ENCODE measurements at regions not wholly inside any gene's neighbourhood (a gene's known extent, or its start where the extent isn't known, plus 50 kb on each side); places are given as distances from the start of the nearest gene placed in this dataset.

GRCh38 chr1:14181191-14181795, 417.2 kb upstream of the KAZN start:
- Mint-ChIP-seq H3K4me1 (ENCODE audit: low read depth) (peaks cover 14% of the 10 kb centered on the region), H3K36me3 (ENCODE audit: low read depth) (no peaks in the 10 kb centered on the region), H3K27ac (no peak overlapping the region), H3K4me3 (no peak overlapping the region), H3K27me3 (ENCODE audit: low read depth) (peaks cover 22% of the 10 kb centered on the region), H3K9me3 (no peaks in the 10 kb centered on the region)
- CTCF ChIA-PET, result no interaction called here
- DNase-seq, result no peak
- intact Hi-C loops (cut with micrococcal nuclease), result no loop called here

- Mint-ChIP-seq H3K27me3 (ENCODE audit: low read depth) (peaks cover 24% of the 10 kb centered on the region), H3K4me3 (no peak overlapping the region)
- intact Hi-C loops (cut with micrococcal nuclease), result no loop called here
These were observed 415.6 kb upstream of the KAZN start for GRCh38 chr1:14182856-14183255.

GRCh38 chr1:14183329-14183728, 415.2 kb upstream of the KAZN start:
- H3K36me3 Mint-ChIP-seq (ENCODE audit: low read depth), result no peaks in the 10 kb centered on the region
- no peak overlapping the region for H3K4me3 Mint-ChIP-seq
- DNase-seq, result no peak
- H3K27ac Mint-ChIP-seq, result no peak overlapping the region
- intact Hi-C loops (cut with micrococcal nuclease), result no loop called here
- peaks cover 22% of the 10 kb centered on the region for H3K27me3 Mint-ChIP-seq (ENCODE audit: low read depth)
- peaks cover 14% of the 10 kb centered on the region for H3K4me1 Mint-ChIP-seq (ENCODE audit: low read depth)
- CTCF ChIA-PET, result no interaction called here
- no peaks in the 10 kb centered on the region for H3K9me3 Mint-ChIP-seq

More at GRCh38 chr1:14182856-14183255, 415.6 kb upstream of the KAZN start:
- Mint-ChIP-seq H3K36me3 (ENCODE audit: low read depth) (no peaks in the 10 kb centered on the region), H3K4me1 (ENCODE audit: low read depth) (peaks cover 14% of the 10 kb centered on the region), H3K27ac (no peak overlapping the region), H3K9me3 (no peaks in the 10 kb centered on the region)
- no peak for DNase-seq
- CTCF ChIA-PET, result no interaction called here

- Mint-ChIP-seq H3K4me3 (no peak overlapping the region), H3K27ac (no peak overlapping the region), H3K27me3 (ENCODE audit: low read depth) (peaks cover 20% of the 10 kb centered on the region), H3K9me3 (no peaks in the 10 kb centered on the region), H3K4me1 (ENCODE audit: low read depth) (peaks cover 14% of the 10 kb centered on the region), H3K36me3 (ENCODE audit: low read depth) (no peaks in the 10 kb centered on the region)
- CTCF ChIA-PET, result no interaction called here
- no peak for DNase-seq
- intact Hi-C loops (cut with micrococcal nuclease), result no loop called here
These were observed 414.0 kb upstream of the KAZN start for GRCh38 chr1:14184454-14184853.

- no peak overlapping the region for H3K27ac Mint-ChIP-seq
- CTCF ChIA-PET, result interaction anchor here (1.0 kb wide), 1 partner anchor 73 kb away, joined by 3 read pairs; no protein-coding TSS in a partner anchor
- no peak overlapping the region for H3K4me3 Mint-ChIP-seq
- H3K9me3 Mint-ChIP-seq, result no peaks in the 10 kb centered on the region
- H3K27me3 Mint-ChIP-seq (ENCODE audit: low read depth), result peaks cover 11% of the 10 kb centered on the region
- H3K36me3 Mint-ChIP-seq (ENCODE audit: low read depth), result no peaks in the 10 kb centered on the region
- DNase-seq, result no peak
- intact Hi-C loops (cut with micrococcal nuclease), result no loop called here
- H3K4me1 Mint-ChIP-seq (ENCODE audit: low read depth), result no peaks in the 10 kb centered on the region
These were observed 409.1 kb upstream of the KAZN start for GRCh38 chr1:14189381-14189780.

GRCh38 chr1:14190508-14190907, 408.0 kb upstream of the KAZN start:
- Mint-ChIP-seq H3K4me3 (no peak overlapping the region), H3K27me3 (ENCODE audit: low read depth) (peaks cover 14% of the 10 kb centered on the region)
- intact Hi-C loops (cut with micrococcal nuclease), result no loop called here

GRCh38 chr1:14194511-14194910, 404.0 kb upstream of the KAZN start:
- CTCF ChIA-PET, result no interaction called here
- no peak for DNase-seq
- H3K36me3 Mint-ChIP-seq (ENCODE audit: low read depth), result no peaks in the 10 kb centered on the region
- H3K27ac Mint-ChIP-seq, result no peak overlapping the region
- no peaks in the 10 kb centered on the region for H3K4me1 Mint-ChIP-seq (ENCODE audit: low read depth)
- no peak overlapping the region for H3K4me3 Mint-ChIP-seq
- H3K9me3 Mint-ChIP-seq, result no peaks in the 10 kb centered on the region
- intact Hi-C loops (cut with micrococcal nuclease), result no loop called here
- H3K27me3 Mint-ChIP-seq (ENCODE audit: low read depth), result peaks cover 11% of the 10 kb centered on the region

More at GRCh38 chr1:14190508-14190907, 408.0 kb upstream of the KAZN start:
- no peaks in the 10 kb centered on the region for H3K9me3 Mint-ChIP-seq
- CTCF ChIA-PET, result interaction anchor here (1.0 kb wide), 1 partner anchor 72 kb away, joined by 3 read pairs; no protein-coding TSS in a partner anchor
- no peak for DNase-seq
- no peaks in the 10 kb centered on the region for H3K36me3 Mint-ChIP-seq (ENCODE audit: low read depth)
- no peak overlapping the region for H3K27ac Mint-ChIP-seq
- H3K4me1 Mint-ChIP-seq (ENCODE audit: low read depth), result no peaks in the 10 kb centered on the region

- DNase-seq, result no peak
- CTCF ChIA-PET, result no interaction called here
- Mint-ChIP-seq H3K4me3 (no peak overlapping the region), H3K27me3 (ENCODE audit: low read depth) (no peaks in the 10 kb centered on the region), H3K36me3 (ENCODE audit: low read depth) (no peaks in the 10 kb centered on the region), H3K4me1 (ENCODE audit: low read depth) (no peaks in the 10 kb centered on the region), H3K9me3 (peaks cover 2% of the 10 kb centered on the region), H3K27ac (no peak overlapping the region)
- intact Hi-C loops (cut with micrococcal nuclease), result no loop called here
These were observed 393.4 kb upstream of the KAZN start for GRCh38 chr1:14205066-14205465.

- no peak for DNase-seq
- Mint-ChIP-seq H3K36me3 (ENCODE audit: low read depth) (peaks cover 3% of the 10 kb centered on the region), H3K4me1 (ENCODE audit: low read depth) (no peaks in the 10 kb centered on the region), H3K27me3 (ENCODE audit: low read depth) (peaks cover 10% of the 10 kb centered on the region), H3K4me3 (no peak overlapping the region), H3K27ac (no peak overlapping the region), H3K9me3 (peaks cover 11% of the 10 kb centered on the region)
- CTCF ChIA-PET, result no interaction called here
- intact Hi-C loops (cut with micrococcal nuclease), result no loop called here
These were observed 383.3 kb upstream of the KAZN start for GRCh38 chr1:14215151-14215550.

GRCh38 chr1:14217384-14217783, 381.1 kb upstream of the KAZN start:
- Mint-ChIP-seq H3K9me3 (peaks cover 10% of the 10 kb centered on the region), H3K36me3 (ENCODE audit: low read depth) (peaks cover 3% of the 10 kb centered on the region), H3K27me3 (ENCODE audit: low read depth) (peaks cover 10% of the 10 kb centered on the region), H3K4me1 (ENCODE audit: low read depth) (no peaks in the 10 kb centered on the region), H3K4me3 (no peak overlapping the region), H3K27ac (no peak overlapping the region)
- intact Hi-C loops (cut with micrococcal nuclease), result no loop called here
- CTCF ChIA-PET, result no interaction called here
- no peak for DNase-seq

GRCh38 chr1:14220324-14220723, 378.2 kb upstream of the KAZN start:
- Mint-ChIP-seq H3K4me3 (no peak overlapping the region), H3K4me1 (ENCODE audit: low read depth) (no peaks in the 10 kb centered on the region), H3K27me3 (ENCODE audit: low read depth) (no peaks in the 10 kb centered on the region), H3K27ac (no peak overlapping the region), H3K9me3 (peaks cover 10% of the 10 kb centered on the region), H3K36me3 (ENCODE audit: low read depth) (peaks cover 3% of the 10 kb centered on the region)
- DNase-seq, result no peak
- CTCF ChIA-PET, result no interaction called here
- intact Hi-C loops (cut with micrococcal nuclease), result no loop called here

- Mint-ChIP-seq H3K9me3 (peaks cover 10% of the 10 kb centered on the region), H3K36me3 (ENCODE audit: low read depth) (peaks cover 3% of the 10 kb centered on the region), H3K4me1 (ENCODE audit: low read depth) (no peaks in the 10 kb centered on the region), H3K27ac (no peak overlapping the region), H3K27me3 (ENCODE audit: low read depth) (no peaks in the 10 kb centered on the region), H3K4me3 (no peak overlapping the region)
- no peak for DNase-seq
- CTCF ChIA-PET, result no interaction called here
- intact Hi-C loops (cut with micrococcal nuclease), result no loop called here
These were observed 377.7 kb upstream of the KAZN start for GRCh38 chr1:14220811-14221210.

- peaks cover 5% of the 10 kb centered on the region for H3K9me3 Mint-ChIP-seq
- no peaks in the 10 kb centered on the region for H3K27me3 Mint-ChIP-seq (ENCODE audit: low read depth)
- no peaks in the 10 kb centered on the region for H3K4me1 Mint-ChIP-seq (ENCODE audit: low read depth)
- intact Hi-C loops (cut with micrococcal nuclease), result no loop called here
- DNase-seq, result no peak
- H3K27ac Mint-ChIP-seq, result no peak overlapping the region
- H3K4me3 Mint-ChIP-seq, result no peak overlapping the region
- H3K36me3 Mint-ChIP-seq (ENCODE audit: low read depth), result peaks cover 1% of the 10 kb centered on the region
- CTCF ChIA-PET, result no interaction called here
These were observed 376.4 kb upstream of the KAZN start for GRCh38 chr1:14222086-14222485.

All from activated naive CD4-positive, alpha-beta T cell treated with anti-CD3 and anti-CD28 coated beads for 36 hours (primary cell).